ENCODE measurements at regions not wholly inside any gene's neighbourhood (a gene's known extent, or its start where the extent isn't known, plus 50 kb on each side); places are given as distances from the start of the nearest gene placed in this dataset.

- DNase-seq, result no peak
Measured at GRCh38 chr2:106572541-106573450, 85.6 kb downstream of the CD8B2 start.

GRCh38 chr2:106573773-106574172, 86.6 kb downstream of the CD8B2 start:
- no peak for DNase-seq

- no peak for DNase-seq
Measured at GRCh38 chr2:106575955-106576354, 88.8 kb downstream of the CD8B2 start.

- no peak for DNase-seq
Measured at GRCh38 chr2:106577255-106577651, 90.1 kb downstream of the CD8B2 start.

GRCh38 chr2:106579750-106580197, 92.6 kb downstream of the CD8B2 start:
- no peak for DNase-seq

- DNase-seq, result no peak
Measured at GRCh38 chr2:106580241-106580640, 93.1 kb downstream of the CD8B2 start.

GRCh38 chr2:106581328-106581727, 94.2 kb downstream of the CD8B2 start:
- DNase-seq, result no peak

GRCh38 chr2:106581755-106582147, 94.6 kb downstream of the CD8B2 start:
- no peak for DNase-seq

GRCh38 chr2:106582148-106583143, 95.3 kb downstream of the CD8B2 start:
- DNase-seq, result peak; percentile 51

GRCh38 chr2:106584304-106584954, 97.3 kb downstream of the CD8B2 start:
- no peak for DNase-seq

- no peak for DNase-seq
Measured at GRCh38 chr2:106596844-106597243, 109.7 kb downstream of the CD8B2 start.

GRCh38 chr2:106599540-106599939, 112.4 kb downstream of the CD8B2 start:
- DNase-seq, result no peak

GRCh38 chr2:106602042-106602441, 114.9 kb downstream of the CD8B2 start:
- DNase-seq, result no peak

- DNase-seq, result no peak
Measured at GRCh38 chr2:106606652-106607051, 119.5 kb downstream of the CD8B2 start.

- no peak for DNase-seq
Measured at GRCh38 chr2:106607371-106607770, 120.2 kb downstream of the CD8B2 start.

GRCh38 chr2:106609780-106610179, 122.6 kb downstream of the CD8B2 start:
- no peak for DNase-seq

- DNase-seq, result no peak
Measured at GRCh38 chr2:106614511-106615291, 127.5 kb downstream of the CD8B2 start.

- DNase-seq, result no peak
Measured at GRCh38 chr2:106618614-106619013, 131.4 kb downstream of the CD8B2 start.

GRCh38 chr2:106623456-106623855, 136.3 kb downstream of the CD8B2 start:
- no peak for DNase-seq

GRCh38 chr2:106624787-106625380, 137.7 kb downstream of the CD8B2 start:
- DNase-seq, result no peak

- no peak for DNase-seq
Measured at GRCh38 chr2:106628377-106628776, 141.2 kb downstream of the CD8B2 start.

GRCh38 chr2:106629981-106630380, 142.8 kb downstream of the CD8B2 start:
- DNase-seq, result no peak

All from NCI-H146 (cell line).